Ovary (tissue), 7 donors: ENCODE measurements at regions not wholly inside any gene's neighbourhood (a gene's known extent, or its start where the extent isn't known, plus 50 kb on each side); places are given as distances from the start of the nearest gene placed in this dataset.

Experiments
- DNase-seq, 5 donors: peaks; one replicate each; pipeline ENCODE4 v3.0.0-alpha.2; 2019 to 2020
- H3K27ac ChIP-seq, 2 donors: fragments of 200-600 bp; one replicate each; pipeline versions ENCODE4 v1.5.1 to v1.8.0; 2019 to 2022
- H3K27me3 ChIP-seq: fragments of 200-600 bp; one replicate; pipeline ENCODE4 v1.8.0; 2022
- H3K36me3 ChIP-seq: fragments of 200-600 bp; sonication (generic); one replicate; pipeline ENCODE4 v1.5.1; 2019
- H3K4me1 ChIP-seq: one replicate; pipeline ENCODE4 v1.8.1; 2013; ENCODE audit warnings: mild to moderate bottlenecking, moderate library complexity; ENCODE audit not compliant: insufficient read depth
- H3K4me3 ChIP-seq: fragments of 200-600 bp; sonication (generic); one replicate; pipeline ENCODE4 v1.5.1; 2017
- H3K9me3 ChIP-seq, 2 donors: fragments of 200-600 bp in 1 of 2; sonication (generic) in 1 of 2; one replicate each; pipeline versions ENCODE4 v1.5.1 to v1.8.1; 2013 to 2019; ENCODE audit warnings: mild to moderate bottlenecking in 1 of 2, moderate library complexity in 1 of 2
- CTCF ChIP-seq, 3 donors: fragments of 450-650 bp in 2 of 3; fragments of 200-600 bp in 1 of 3; IDR thresholded peaks; one replicate each; pipeline versions ENCODE4 v1.5.1 to v1.8.0; 2016 to 2022; ENCODE audit warnings: antibody characterized with exemption in 3 of 3, mild to moderate bottlenecking in 1 of 3
- EP300 ChIP-seq: sonication (generic); formaldehyde crosslinking; IDR thresholded peaks from one replicate; pipeline ENCODE4 v1.6.1; 2017; ENCODE audit warnings: antibody characterized with exemption
- POLR2A ChIP-seq: fragments of 450-650 bp; IDR thresholded peaks from one replicate; pipeline ENCODE4 v1.6.1; 2017; ENCODE audit warnings: antibody characterized with exemption, mild to moderate bottlenecking, moderate library complexity
- WGBS, 3 donors: extraction: QIAGEN DNeasy Blood & Tissue Kit in 1 of 3; methylation state at CpG; one replicate each; pipeline versions ENCODE4 v1.1.5 to v1.1.7; 2013 to 2017; 5-methylcytosine and 5-hydroxymethylcytosine counted together
- intact Hi-C, 4 donors: fragments of 100-400 bp; cut with DNase I; formaldehyde crosslinking; loops; one replicate each; pipeline versions ENCODE4 v1.11.0 to v1.15.1; 2022 to 2023
- donor health status: DM: no; HTN: no; CAD: no; lungs with moderate emphysema.
- donor health status: DM: no; HTN: no; CAD: no.
- donor health status: Bipolar disorder and iron deficiency.
- donor health status: DM: no; HTN: no; CAD: no.
- donor health status: DM: yes; HTN: yes; CAD: no.

DNA sequence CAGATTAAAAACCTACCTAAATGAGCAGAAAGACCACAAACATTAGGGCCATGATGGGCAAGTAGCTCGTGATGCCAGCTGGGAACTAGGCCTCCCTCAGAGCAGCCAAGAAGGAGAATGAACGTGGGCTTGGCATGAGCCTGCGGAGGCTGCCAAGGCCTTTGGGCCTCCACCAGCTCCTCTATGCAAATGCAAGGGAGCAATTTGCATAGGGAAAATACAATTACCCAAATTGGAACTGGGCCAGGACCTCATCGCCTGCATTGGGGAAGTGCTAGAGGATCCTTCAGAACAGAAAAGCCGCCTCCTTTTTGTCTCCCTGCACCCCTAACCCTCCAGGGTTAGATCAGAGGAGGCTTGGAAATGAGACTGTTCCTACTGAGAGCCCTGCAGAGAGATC, 326.4 kb downstream of the SMAD2 start:
- Histone ChIP-seq H3K27ac (no peak overlapping the region), H3K4me3 (no peak overlapping the region), H3K4me1 (no peaks in the 10 kb centered on the region), H3K36me3 (no peaks in the 10 kb centered on the region), H3K9me3 (no peaks in the 10 kb centered on the region), H3K27me3 (no peaks in the 10 kb centered on the region)
- WGBS, 3 donors: 64 to 71% (median 65%) methylated on average over 5 of the region's 5 CpGs
- no peak for DNase-seq
- TF ChIP-seq EP300: no peak
- TF ChIP-seq CTCF (IDR thresholded peaks at IDR 0.05): no peak
- intact Hi-C loops: no loop called here

DNA sequence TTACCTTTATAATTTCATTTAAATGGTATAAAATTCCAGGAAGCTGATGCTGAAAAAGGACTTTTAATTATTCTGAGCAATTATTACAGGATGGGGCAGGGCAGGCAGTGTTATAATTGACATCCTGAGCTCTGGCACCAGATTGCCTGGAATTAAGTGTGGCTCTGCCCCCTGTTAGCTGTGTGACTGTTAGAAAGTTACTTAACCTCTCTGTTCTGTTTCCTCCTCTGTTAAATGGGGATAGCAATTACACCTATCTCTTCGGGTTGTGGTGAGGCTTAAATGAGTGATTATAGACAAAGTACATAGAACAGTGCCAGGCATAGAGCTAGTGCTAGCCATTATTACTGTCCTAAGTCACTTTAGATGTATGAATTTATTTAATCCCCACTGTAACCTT, 327.3 kb downstream of the SMAD2 start:
- 80 to 86% (median 86%) methylated on average over 1 of the region's 1 CpG for WGBS, 3 donors
- no peak overlapping the region for H3K4me3 ChIP-seq
- DNase-seq: no peak
- intact Hi-C loops: no loop called here
- H3K27me3 ChIP-seq: no peaks in the 10 kb centered on the region
- TF ChIP-seq CTCF (IDR thresholded peaks at IDR 0.05) (no peak), EP300 (no peak), POLR2A (no peak)
- no peaks in the 10 kb centered on the region for H3K4me1 ChIP-seq
- H3K27ac ChIP-seq: no peak overlapping the region
- H3K36me3 ChIP-seq: no peaks in the 10 kb centered on the region
- no peaks in the 10 kb centered on the region for H3K9me3 ChIP-seq

GRCh38 chr18:47602273-47602897, 328.1 kb downstream of the SMAD2 start:
- Histone ChIP-seq H3K4me1 (no peaks in the 10 kb centered on the region), H3K4me3 (no peak overlapping the region), H3K27ac (no peak overlapping the region), H3K36me3 (no peaks in the 10 kb centered on the region), H3K27me3 (no peaks in the 10 kb centered on the region), H3K9me3 (no peaks in the 10 kb centered on the region)
- no peak for DNase-seq
- intact Hi-C loops: no loop called here
- 71 to 84% (median 74%) methylated on average over 11 of the region's 11 CpGs for WGBS, 3 donors
- TF ChIP-seq EP300 (no peak), POLR2A (no peak), CTCF (IDR thresholded peaks at IDR 0.05) (no peak)

- no peak for DNase-seq
- WGBS, 3 donors: 64 to 75% (median 65%) methylated on average over 13 of the region's 13 CpGs
- Histone ChIP-seq H3K27me3 (no peaks in the 10 kb centered on the region), H3K9me3 (no peaks in the 10 kb centered on the region), H3K27ac (no peak overlapping the region), H3K4me3 (no peak overlapping the region), H3K4me1 (no peaks in the 10 kb centered on the region), H3K36me3 (no peaks in the 10 kb centered on the region)
- intact Hi-C loops: no loop called here
- TF ChIP-seq CTCF (IDR thresholded peaks at IDR 0.05) (no peak), POLR2A (no peak), EP300 (no peak)
These were observed 328.7 kb downstream of the SMAD2 start for GRCh38 chr18:47601581-47602272.
